ENCODE measurements at regions not wholly inside any gene's neighbourhood (a gene's known extent, or its start where the extent isn't known, plus 50 kb on each side); places are given as distances from the start of the nearest gene placed in this dataset.
"Not testable (repeated sequence)": the region's sequence is repeated elsewhere in the genome, so short reads cannot be mapped to it uniquely, and the experiment has no call there.

DNA sequence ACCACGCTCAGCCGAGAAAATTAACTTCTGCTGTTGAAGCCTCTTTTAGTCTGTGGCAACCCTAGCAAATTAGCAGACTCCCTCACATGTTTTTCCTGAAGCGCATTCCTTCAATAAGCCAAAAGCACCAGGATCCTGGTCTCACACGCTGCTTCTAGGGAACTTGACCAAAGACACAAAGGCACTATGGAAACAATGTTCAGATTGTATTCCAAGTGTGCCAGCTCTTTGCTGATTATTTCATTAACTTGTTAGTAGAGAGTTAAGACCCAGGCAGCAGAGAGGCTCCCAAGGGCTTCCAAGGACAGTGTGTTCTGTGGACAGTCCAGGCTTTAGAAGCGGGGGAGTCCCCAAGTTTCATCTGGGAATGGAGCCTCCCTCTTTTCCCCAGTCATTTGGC is 94.4 kb upstream of the BASP1 start:
- DNase-seq (ENCODE audit: low read depth): no peak
- no peak overlapping the region for H3K4me3 ChIP-seq (ENCODE audit: low read depth, low read length)
- TF ChIP-seq MYC (IDR thresholded peaks at IDR 0.05; ENCODE audit: low read depth, low read length) (no peak), CTCF (IDR thresholded peaks at IDR 0.05; ENCODE audit: low read depth, low read length) (no peak), POLR2A (IDR thresholded peaks at IDR 0.05; ENCODE audit: extremely low read depth, insufficient read length) (no peak), MAX (IDR thresholded peaks at IDR 0.05; ENCODE audit: low read depth, low read length) (no peak)

- not testable (repeated sequence) for H3K4me3 ChIP-seq (ENCODE audit: low read depth, low read length)
- peak; percentile 28 for DNase-seq (ENCODE audit: low read depth)
Observed at GRCh38 chr5:17123773-17124172, 93.7 kb upstream of the BASP1 start.

DNA sequence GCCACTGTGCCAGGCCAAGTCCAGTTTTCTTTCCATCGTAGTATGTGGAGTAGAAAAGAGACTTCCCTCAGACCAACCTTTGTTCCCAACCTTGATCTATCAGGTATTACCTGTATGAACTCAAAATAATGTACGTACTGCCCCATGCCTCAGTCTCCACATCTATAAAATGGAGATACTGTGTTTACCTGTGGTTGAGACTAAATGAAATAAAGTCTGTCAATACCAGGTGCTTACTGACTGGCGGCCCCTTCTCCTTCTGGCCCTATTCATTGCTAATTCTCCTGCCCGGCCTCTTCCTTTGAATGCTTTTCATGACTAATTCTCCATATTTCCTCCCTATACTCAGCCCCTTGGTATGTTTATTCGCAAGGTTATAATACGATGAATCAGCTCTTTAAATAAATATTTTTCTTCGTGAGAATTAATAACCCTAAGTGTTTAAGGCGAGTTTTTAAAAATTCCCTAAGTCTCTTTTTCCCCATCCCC is 89.6 kb upstream of the BASP1 start:
- no peak for TF ChIP-seq POLR2A (IDR thresholded peaks at IDR 0.05; ENCODE audit: extremely low read depth, insufficient read length)
- no peak for TF ChIP-seq CTCF (IDR thresholded peaks at IDR 0.05; ENCODE audit: low read depth, low read length)
- no peak for TF ChIP-seq MAX (IDR thresholded peaks at IDR 0.05; ENCODE audit: low read depth, low read length)
- no peak overlapping the region for H3K4me3 ChIP-seq (ENCODE audit: low read depth, low read length)
- DNase-seq (ENCODE audit: low read depth): no peak

DNA sequence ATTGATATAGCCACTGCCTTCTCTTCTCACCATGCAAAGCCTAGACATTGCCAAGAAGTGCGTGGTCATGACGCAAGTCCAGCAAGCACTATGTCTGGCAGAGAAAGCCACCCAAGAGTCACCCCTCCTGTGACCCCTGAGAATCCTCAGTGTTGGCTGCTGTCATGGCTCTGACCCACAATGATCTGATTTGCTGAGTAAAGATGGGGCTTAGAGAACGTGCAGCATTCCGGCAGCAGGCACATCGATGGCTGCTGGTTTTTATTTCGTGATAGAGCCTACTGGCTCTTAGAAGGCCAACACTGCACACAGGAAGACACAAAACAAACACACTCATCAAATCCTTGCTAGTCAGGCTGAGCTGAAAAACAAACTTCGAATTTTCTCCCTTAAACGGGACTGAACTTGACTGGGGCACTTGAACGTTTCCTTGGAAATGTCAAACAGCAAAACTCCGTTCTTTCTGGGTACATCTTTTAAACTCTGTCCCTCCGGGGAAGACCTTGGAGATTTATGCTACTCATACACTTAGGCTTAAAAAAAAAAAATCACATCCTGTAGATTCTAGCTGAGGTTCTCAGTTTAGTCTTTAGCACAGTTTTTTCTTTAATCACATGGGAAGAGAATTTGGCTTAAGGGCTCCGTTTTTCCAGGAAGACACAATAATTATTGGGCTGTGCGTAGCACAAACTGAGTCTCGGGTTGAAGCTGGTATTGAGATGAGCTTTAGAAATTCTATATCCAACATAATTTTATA is 88.2 kb upstream of the BASP1 start:
- TF ChIP-seq CTCF (IDR thresholded peaks at IDR 0.05; ENCODE audit: low read depth, low read length): no peak
- no peak for TF ChIP-seq POLR2A (IDR thresholded peaks at IDR 0.05; ENCODE audit: extremely low read depth, insufficient read length)
- no peak for TF ChIP-seq MYC (IDR thresholded peaks at IDR 0.05; ENCODE audit: low read depth, low read length)
- TF ChIP-seq MAX (IDR thresholded peaks at IDR 0.05; ENCODE audit: low read depth, low read length): no peak
- no peak overlapping the region for H3K4me3 ChIP-seq (ENCODE audit: low read depth, low read length)
- no peak for DNase-seq (ENCODE audit: low read depth)

DNA sequence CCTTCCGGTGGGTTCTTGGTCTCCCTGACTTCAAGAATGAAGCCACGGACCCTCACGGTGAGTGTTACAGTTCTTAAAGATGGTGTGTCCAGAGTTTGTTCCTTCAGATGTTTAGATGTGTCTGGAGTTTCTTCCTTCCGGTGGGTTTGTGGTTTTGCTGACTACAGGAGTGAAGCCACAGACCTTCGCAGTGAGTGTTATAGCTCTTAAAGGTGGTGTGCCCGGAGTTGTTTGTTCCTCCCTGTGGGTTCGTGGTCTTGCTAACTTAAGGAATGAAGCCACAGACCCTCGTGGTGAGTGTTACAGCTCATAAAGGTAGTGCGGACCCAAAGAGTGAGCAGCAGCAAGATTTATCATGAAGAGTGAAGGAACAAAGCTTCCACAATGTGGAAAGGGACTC is 87.1 kb upstream of the BASP1 start:
- DNase-seq (ENCODE audit: low read depth): peak; percentile 80
- H3K4me3 ChIP-seq (ENCODE audit: low read depth, low read length): not testable (repeated sequence)

DNA sequence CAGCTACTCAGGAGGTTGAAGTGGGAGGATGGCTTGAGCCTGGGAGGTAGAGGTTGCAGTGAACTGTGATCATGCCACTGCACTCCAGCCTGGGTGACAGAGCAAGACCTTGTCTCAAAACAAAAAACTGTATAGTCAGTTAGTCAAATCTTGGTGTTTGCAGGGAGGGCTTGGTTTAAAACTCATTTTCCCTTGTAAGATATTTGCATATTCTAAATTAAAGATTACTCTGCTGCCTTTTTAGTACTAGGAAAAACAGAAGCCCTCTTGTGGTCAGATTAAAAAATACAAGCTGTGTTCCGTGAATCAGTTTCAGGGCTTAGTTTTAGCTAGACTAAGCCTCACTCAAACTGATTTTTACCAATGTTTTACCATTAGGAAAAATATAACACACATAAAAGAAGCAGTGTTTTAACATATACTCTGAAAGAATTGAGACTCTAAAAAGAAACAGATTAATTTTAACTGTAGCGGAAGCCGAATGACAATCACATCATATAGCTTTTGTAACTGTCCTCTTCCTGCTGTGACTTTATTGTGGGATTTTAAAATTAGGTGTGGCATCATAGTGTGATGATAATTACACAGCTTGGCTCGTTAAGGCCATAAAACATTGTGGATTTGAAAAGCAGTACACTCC is 84.9 kb upstream of the BASP1 start:
- peak; percentile 41 for DNase-seq (ENCODE audit: low read depth)
- TF ChIP-seq MAX (IDR thresholded peaks at IDR 0.05; ENCODE audit: low read depth, low read length): no peak
- TF ChIP-seq CTCF (IDR thresholded peaks at IDR 0.05; ENCODE audit: low read depth, low read length): peak; percentile 33
- TF ChIP-seq MYC (IDR thresholded peaks at IDR 0.05; ENCODE audit: low read depth, low read length): no peak
- TF ChIP-seq POLR2A (IDR thresholded peaks at IDR 0.05; ENCODE audit: extremely low read depth, insufficient read length): no peak

DNA sequence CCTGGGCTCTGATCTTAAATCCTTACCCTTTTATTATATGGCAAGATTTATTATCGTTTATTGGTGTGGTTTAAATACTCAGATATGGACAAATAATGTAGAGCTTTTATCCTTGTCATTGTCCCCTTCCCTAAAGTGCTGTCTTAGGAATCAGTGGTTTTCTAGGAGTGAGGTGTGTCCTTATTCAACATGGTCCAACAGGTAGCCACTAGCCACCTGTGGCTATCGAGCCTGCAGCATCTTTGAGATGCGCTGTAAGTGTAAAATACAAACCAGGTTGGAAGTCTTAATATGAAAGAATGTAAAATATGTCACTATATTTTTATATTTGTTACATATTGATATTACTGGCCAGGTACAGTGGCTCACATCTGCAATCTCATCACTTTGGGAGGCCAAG is 82.4 kb upstream of the BASP1 start:
- TF ChIP-seq MYC (IDR thresholded peaks at IDR 0.05; ENCODE audit: low read depth, low read length) (no peak), CTCF (IDR thresholded peaks at IDR 0.05; ENCODE audit: low read depth, low read length) (no peak), POLR2A (IDR thresholded peaks at IDR 0.05; ENCODE audit: extremely low read depth, insufficient read length) (no peak), MAX (IDR thresholded peaks at IDR 0.05; ENCODE audit: low read depth, low read length) (no peak)
- DNase-seq (ENCODE audit: low read depth): no peak
- no peak overlapping the region for H3K4me3 ChIP-seq (ENCODE audit: low read depth, low read length)

More for the DNA sequence above, 84.9 kb upstream of the BASP1 start:
- no peak overlapping the region for H3K4me3 ChIP-seq (ENCODE audit: low read depth, low read length)

Measured in NB4 (cell line).